C4-2B (cell line): ENCODE measurements at regions not wholly inside any gene's neighbourhood (a gene's known extent, or its start where the extent isn't known, plus 50 kb on each side); places are given as distances from the start of the nearest gene placed in this dataset.

Experiments
- H3K27ac ChIP-seq: fragments of 450-650 bp; 2 replicates; pipeline ENCODE4 v1.5.1; 2017
- ZFX ChIP-seq: fragments of 450-650 bp; IDR thresholded peaks from 2 replicates; pipeline ENCODE4 v1.6.1; 2017
- TF ChIP-seq, protein P1 (sequence below): fragments of 450-650 bp; conservative IDR thresholded peaks from 2 replicates; pipeline ENCODE4 v1.5.1; 2017; ENCODE audit warnings: mild to moderate bottlenecking

DNA sequence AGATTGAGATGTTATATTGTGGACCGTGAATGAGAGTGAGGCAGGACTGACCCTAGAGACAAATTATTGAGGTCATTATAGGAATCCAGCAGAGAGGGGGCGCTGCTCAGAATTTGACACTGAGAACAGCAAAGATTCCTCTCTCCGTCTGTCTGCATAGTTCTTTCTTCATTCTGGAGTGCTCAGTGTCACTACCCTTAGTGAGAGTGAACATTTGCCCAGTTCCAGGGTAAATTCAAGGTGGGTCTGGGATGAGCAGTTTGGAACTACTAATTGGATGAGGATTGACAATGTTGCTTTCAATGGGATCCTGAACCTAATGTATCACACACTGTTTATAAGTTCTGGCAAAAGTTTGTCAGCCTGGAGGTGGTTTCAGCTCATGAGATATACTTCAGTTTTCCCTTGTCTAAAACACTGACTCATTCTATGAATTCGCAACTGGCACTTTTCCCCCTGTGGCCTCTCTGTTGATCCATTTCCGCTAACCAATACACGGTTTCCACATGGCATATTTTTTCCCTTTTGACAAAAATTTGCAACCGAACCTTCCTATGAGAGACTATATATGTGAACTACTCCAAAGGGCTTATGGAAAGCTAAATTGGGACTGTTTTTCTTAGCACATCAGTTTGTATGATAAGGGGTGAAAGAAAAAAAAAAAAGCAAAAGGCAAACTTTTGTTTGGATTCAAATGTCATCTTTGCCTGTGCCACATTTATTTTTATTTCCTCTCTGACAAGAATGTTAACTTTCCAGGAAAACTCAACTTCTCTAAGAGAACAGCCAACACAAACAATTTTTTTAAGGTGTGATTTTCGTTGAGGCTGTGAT is 1240.7 kb upstream of the WWC1 start:
- TF ChIP-seq, protein P1, sequence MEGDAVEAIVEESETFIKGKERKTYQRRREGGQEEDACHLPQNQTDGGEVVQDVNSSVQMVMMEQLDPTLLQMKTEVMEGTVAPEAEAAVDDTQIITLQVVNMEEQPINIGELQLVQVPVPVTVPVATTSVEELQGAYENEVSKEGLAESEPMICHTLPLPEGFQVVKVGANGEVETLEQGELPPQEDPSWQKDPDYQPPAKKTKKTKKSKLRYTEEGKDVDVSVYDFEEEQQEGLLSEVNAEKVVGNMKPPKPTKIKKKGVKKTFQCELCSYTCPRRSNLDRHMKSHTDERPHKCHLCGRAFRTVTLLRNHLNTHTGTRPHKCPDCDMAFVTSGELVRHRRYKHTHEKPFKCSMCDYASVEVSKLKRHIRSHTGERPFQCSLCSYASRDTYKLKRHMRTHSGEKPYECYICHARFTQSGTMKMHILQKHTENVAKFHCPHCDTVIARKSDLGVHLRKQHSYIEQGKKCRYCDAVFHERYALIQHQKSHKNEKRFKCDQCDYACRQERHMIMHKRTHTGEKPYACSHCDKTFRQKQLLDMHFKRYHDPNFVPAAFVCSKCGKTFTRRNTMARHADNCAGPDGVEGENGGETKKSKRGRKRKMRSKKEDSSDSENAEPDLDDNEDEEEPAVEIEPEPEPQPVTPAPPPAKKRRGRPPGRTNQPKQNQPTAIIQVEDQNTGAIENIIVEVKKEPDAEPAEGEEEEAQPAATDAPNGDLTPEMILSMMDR, result peak; percentile 16
- no peak for TF ChIP-seq ZFX
- no peak overlapping the region for H3K27ac ChIP-seq

DNA sequence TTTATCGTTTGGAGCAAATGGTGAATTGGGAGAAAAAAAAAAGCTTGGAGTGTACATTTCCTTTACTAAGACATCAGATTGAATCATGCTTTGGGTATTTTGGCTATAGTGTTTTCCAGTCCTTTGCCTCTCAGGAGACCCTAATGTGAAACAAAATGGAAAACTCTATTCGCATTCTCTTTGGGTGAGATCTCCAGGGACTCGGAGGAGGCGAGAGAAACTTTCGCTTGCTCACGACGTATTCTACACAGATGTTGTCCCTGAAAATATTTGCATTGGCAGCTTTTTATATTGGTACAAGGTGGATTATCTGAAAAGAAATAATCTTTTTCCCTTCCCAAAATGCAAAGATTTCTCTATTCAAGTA is 1240.1 kb upstream of the WWC1 start:
- H3K27ac ChIP-seq, result no peak overlapping the region
- TF ChIP-seq ZFX, result no peak

DNA sequence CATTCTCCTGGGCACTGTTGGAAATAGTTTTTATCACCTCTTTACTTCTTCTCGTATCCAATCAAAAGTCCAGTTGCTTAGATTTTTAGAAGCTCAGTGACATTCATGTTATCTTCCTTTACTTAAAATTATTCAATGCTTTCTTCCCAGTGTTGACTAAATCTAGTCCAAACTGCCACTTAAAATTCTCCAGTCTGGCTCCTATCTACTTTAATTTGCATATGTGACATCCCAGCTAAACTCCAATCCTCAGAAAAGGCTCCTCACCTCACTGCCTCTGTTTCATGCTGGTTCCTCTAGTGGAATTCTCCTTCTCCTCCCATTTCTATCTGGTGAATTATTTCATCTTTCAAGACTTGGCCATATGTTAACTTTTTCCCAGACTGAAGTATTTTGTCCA is 1238.7 kb upstream of the WWC1 start:
- no peak overlapping the region for H3K27ac ChIP-seq
- TF ChIP-seq, protein P1, result no peak
- TF ChIP-seq ZFX, result no peak

DNA sequence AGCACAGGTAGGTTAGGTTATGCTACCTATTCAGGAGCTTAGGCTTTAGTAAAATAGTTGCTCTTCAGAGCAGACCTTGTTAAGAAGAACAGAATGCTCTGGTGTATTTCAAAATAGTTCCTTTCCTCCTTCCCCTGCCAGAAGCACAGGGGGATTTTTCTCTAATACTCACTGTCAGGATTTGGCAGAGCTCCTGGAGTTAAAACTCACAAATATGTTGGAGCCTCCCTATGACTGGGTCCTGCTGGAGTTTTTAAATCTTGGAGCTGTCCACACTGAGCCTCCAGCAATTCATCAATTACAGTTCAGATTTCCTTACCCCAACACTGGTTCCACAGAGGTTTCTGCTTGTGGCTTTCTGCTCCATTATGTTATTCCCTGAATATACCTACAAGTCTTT is 1233.8 kb upstream of the WWC1 start:
- H3K27ac ChIP-seq, result no peak overlapping the region
- no peak for TF ChIP-seq ZFX
- TF ChIP-seq, protein P1, result no peak

DNA sequence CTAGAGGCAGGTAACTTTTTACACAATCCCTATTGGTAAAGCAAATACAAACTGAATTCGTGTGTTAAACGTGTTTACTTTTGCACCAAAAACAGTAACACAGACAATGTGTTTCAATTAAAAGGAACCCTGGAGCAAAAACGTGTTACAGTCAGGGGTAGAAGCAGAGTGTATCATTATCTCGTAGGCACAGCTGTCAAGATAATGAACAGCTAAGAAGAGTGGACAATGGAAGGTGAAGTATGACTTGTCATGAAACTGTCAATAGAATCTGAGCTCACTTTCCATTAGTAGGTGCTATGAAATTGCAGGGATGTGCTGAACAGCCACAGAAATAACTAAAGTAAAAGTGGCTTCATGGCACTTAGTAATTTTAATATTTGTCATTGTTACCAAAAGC is 1229.8 kb upstream of the WWC1 start:
- TF ChIP-seq, protein P1, result no peak
- no peak for TF ChIP-seq ZFX
- no peak overlapping the region for H3K27ac ChIP-seq

DNA sequence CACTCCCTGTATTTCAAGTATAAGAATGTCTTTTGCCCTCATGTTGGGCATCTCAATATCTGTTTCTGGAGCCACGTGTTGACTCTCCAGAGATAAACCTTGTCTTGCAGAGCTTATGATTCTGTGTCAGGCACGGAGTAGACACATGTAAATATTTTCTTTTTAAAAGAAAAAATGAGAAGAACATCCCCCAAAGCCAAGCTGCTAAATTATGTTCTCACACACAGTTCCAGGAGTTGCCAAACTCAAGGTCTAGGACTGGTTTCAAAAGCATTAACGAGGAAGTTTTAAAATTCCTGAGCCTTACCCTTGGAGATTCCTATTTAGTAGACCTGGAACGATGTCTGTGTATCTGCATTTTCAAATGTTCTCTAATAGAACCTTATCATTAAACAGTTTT is 1228.3 kb upstream of the WWC1 start:
- H3K27ac ChIP-seq, result no peak overlapping the region
- TF ChIP-seq, protein P1, result no peak
- no peak for TF ChIP-seq ZFX

DNA sequence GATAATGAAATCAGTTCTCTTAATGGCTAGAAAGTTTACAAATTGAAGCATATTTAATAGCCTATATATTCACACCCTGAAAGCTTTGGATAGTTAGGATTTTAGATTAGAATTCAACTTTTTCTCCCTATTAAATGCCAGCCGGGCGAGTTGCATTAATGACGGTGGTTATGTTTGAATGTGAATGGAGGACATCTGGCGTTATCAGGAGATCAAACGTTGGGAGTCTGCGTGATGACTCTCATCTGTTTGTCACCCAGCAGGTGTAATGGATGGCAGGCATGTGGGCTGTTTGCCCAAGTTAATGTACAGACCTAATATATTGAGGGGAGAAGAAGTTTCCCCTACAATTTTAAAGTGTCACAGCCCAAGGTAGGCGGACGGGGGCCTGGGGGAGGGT is 1227.7 kb upstream of the WWC1 start:
- TF ChIP-seq, protein P1, result no peak
- TF ChIP-seq ZFX, result no peak
- no peak overlapping the region for H3K27ac ChIP-seq

DNA sequence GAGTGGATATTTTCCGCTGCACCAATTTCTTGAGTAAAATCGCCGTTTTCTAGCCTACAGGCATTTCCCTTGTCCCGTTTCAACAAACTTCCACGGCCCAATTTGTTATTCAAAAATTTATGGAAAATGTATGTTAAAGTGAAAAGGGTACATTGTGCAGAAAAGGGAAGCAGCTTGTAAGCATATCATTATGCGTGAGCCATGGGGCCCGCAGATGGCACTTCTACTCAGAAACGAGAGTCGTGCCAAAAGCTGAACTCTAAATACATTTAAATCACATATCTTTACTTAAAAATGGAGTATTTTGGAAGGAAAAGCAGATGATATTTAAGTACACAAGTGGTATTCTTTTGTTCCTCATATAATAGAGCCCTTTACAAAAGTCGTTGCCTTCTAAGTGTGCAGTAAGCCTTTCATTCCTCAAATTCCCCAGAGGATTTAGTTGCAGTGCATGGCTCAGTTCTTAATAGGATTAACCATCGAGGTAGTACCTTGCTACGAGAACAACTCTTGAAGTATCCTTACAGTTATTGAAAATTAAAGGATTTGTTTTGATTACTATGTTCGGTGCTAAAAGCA is 1227.2 kb upstream of the WWC1 start:
- no peak for TF ChIP-seq ZFX
- TF ChIP-seq, protein P1, result no peak
- H3K27ac ChIP-seq, result no peak overlapping the region
